Mononuclear cell (primary cell): ENCODE measurements at regions not wholly inside any gene's neighbourhood (a gene's known extent, or its start where the extent isn't known, plus 50 kb on each side); places are given as distances from the start of the nearest gene placed in this dataset.
"Not testable (repeated sequence)": the region's sequence is repeated elsewhere in the genome, so short reads cannot be mapped to it uniquely, and the experiment has no call there.

Experiments
- H3K27me3 ChIP-seq: 2 replicates; pipeline ENCODE4 v1.6.0; 2011; ENCODE audit warnings: low read length, control low read depth; ENCODE audit not compliant: insufficient read depth
- H3K4me1 ChIP-seq: 2 replicates; pipeline ENCODE4 v1.5.1; 2011; ENCODE audit warnings: mild to moderate bottlenecking, low read length, control low read depth; ENCODE audit not compliant: insufficient read depth
- H3K4me3 ChIP-seq: 2 replicates; pipeline ENCODE4 v1.5.1; 2011; ENCODE audit warnings: mild to moderate bottlenecking, low read length, moderate library complexity
- H3K9me3 ChIP-seq: 2 replicates; pipeline ENCODE4 v1.5.1; 2011; ENCODE audit warnings: low read depth, mild to moderate bottlenecking, control low read depth, low read length

- Histone ChIP-seq H3K9me3 (no peaks in the 10 kb centered on the region), H3K4me1 (no peaks in the 10 kb centered on the region), H3K4me3 (no peak overlapping the region), H3K27me3 (no peaks in the 10 kb centered on the region)
Observed at GRCh38 chr2:239825705-239825979, 199.5 kb downstream of the NDUFA10 start.

DNA sequence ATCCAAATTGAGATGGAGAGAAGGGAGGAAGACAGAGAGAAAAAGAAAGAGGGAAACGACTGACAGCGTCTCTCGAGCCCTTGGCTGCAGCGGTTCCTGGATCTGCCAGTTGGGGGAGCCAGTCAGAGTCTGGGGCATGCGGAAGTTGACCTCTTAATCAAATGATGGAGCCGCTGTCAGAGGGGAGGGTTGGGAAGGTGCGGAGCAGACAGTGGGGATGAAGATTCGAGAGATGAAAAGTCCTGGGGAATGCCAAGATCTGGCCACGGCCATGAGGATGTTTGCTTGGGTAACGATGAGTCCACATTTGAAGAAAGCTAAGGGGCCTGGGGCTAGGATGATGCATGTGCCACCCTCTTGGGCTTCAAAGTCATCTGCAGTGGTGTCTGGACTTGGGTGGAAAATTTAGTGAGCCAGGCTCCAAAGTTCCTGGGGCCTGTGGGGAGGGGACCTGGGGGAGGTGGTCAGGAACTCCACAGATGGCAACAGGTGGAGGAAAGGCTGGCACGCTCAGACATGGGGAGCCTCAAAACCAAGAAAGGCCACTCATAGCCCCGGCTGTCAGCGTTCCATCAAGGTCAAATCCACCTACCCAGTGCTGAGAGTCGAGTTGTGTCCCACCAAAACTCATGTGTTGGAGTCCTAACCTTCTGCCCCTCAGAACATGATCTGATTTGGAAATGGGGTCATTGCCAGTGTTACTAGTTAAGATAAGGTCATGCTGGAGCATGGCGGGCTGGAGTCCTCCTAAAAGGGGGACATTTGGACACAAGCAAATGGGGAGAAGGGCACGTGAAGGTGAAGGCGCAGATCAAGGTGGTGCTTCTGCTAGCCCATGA is 200.1 kb downstream of the NDUFA10 start:
- H3K4me3 ChIP-seq: no peak overlapping the region
- H3K9me3 ChIP-seq: no peaks in the 10 kb centered on the region
- H3K27me3 ChIP-seq: no peaks in the 10 kb centered on the region
- H3K4me1 ChIP-seq: no peaks in the 10 kb centered on the region

- Histone ChIP-seq H3K4me3 (no peak overlapping the region), H3K9me3 (no peaks in the 10 kb centered on the region), H3K27me3 (no peaks in the 10 kb centered on the region), H3K4me1 (no peaks in the 10 kb centered on the region)
Observed at GRCh38 chr2:239824046-239824694, 201.0 kb downstream of the NDUFA10 start.

DNA sequence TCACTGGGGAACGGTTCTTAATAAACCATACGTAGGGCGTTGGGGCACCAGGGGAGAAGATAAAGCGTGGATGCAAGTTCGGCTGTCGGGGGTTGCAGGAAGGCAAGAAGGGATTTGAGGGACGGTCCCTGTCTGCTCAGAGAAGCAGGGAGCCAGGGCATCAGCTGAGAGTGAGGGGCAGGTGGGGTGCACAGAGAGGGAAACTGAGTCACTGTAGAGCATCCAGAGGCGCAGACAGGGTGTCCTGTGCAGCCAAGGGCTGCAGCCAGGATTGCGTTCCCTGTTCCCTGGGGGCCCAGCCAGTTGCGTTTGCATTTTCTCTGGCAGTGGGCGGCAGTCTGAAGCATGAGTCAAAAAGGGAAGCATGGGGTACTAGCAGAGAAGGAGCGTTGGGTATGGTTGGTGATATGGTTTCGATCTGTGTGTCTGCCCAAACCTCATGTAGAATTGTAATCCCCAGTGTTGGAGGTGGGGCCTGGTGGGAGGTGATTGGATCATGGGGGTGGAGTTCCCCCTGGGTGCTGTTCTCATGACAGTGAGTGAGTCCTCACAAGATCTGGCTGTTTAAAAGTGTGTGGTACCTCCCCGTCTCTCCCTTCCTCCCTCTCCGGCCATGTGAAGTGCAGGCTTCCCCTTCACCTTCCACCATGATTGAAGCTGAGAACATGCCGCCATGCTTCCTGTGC is 202.9 kb downstream of the NDUFA10 start:
- no peaks in the 10 kb centered on the region for H3K27me3 ChIP-seq
- H3K9me3 ChIP-seq: no peaks in the 10 kb centered on the region
- no peak overlapping the region for H3K4me3 ChIP-seq
- no peaks in the 10 kb centered on the region for H3K4me1 ChIP-seq

GRCh38 chr2:239821694-239822075 is 203.5 kb downstream of the NDUFA10 start:
- no peak overlapping the region for H3K4me3 ChIP-seq
- no peaks in the 10 kb centered on the region for H3K27me3 ChIP-seq
- no peaks in the 10 kb centered on the region for H3K4me1 ChIP-seq
- no peaks in the 10 kb centered on the region for H3K9me3 ChIP-seq

DNA sequence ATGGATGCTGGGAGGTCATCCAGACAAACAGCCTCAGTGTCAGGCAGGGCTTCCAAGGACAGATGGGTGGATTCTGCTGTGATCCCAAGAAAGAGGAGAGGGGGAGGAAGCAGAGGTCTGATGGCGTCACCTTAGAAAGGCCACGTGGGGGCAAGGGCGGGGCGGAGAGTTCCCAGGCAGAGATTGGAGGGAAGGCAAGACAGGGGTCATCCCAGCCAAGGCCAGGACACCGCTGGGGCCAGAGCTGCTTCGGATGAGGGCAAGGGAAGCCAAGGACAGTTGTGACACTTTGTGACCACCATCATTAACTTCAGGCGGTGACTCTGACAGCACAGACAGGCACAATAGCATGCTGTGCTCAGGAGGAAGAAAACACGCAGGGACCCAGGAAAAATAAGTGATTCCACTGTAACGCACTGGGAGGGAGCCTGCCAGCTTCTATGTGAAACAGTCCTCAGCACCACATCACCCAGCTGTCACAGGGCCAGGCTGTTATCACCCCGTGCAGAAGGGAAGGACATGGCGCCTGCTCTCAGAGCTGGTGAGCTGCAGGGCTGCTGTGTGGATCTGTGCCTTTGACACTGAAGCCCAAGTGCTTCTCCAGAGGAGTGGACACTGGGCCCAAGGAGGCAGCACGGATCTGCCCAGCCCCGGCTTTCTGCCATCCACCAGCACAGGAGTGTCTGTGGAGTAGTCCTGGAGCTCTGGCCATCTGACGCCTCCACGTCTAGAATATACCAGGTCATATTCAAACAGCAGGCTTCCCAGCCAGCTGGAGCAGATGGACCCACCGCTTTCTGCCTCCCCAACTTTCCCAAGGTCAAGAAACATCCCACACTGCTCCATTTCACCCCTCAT is 204.1 kb downstream of the NDUFA10 start:
- no peak overlapping the region for H3K4me3 ChIP-seq
- no peaks in the 10 kb centered on the region for H3K27me3 ChIP-seq
- no peaks in the 10 kb centered on the region for H3K9me3 ChIP-seq
- H3K4me1 ChIP-seq: no peaks in the 10 kb centered on the region

DNA sequence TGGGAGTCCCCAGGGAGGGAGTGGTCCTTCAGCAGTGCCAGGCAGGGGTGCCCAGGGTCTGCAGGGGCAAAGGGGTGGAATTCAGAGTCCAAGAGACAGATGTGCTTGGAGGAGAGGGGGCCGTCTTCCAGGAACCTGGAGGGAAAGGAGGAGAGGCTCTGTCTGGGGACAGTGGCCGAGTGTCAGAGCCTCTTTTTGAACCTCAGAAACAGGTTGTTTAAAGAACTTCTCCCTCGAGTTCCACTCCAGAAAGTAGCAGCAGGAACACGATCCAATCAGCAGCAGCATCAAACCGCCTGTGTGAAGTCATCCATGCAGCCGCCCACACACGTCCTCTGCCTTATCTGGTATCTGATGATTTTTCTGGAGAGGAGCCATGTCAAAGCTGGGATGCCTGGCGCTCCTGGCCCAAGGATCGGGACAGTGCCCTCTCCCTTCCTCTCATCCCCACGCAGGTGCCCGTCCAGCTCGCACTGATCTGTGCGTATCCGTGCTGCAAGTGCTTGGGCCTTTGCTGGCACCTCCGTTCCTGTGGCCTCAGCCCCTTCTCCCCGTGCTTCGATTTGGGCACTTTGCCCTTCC is 205.1 kb downstream of the NDUFA10 start:
- no peak overlapping the region for H3K4me3 ChIP-seq
- H3K27me3 ChIP-seq: no peaks in the 10 kb centered on the region
- no peaks in the 10 kb centered on the region for H3K9me3 ChIP-seq
- H3K4me1 ChIP-seq: no peaks in the 10 kb centered on the region

DNA sequence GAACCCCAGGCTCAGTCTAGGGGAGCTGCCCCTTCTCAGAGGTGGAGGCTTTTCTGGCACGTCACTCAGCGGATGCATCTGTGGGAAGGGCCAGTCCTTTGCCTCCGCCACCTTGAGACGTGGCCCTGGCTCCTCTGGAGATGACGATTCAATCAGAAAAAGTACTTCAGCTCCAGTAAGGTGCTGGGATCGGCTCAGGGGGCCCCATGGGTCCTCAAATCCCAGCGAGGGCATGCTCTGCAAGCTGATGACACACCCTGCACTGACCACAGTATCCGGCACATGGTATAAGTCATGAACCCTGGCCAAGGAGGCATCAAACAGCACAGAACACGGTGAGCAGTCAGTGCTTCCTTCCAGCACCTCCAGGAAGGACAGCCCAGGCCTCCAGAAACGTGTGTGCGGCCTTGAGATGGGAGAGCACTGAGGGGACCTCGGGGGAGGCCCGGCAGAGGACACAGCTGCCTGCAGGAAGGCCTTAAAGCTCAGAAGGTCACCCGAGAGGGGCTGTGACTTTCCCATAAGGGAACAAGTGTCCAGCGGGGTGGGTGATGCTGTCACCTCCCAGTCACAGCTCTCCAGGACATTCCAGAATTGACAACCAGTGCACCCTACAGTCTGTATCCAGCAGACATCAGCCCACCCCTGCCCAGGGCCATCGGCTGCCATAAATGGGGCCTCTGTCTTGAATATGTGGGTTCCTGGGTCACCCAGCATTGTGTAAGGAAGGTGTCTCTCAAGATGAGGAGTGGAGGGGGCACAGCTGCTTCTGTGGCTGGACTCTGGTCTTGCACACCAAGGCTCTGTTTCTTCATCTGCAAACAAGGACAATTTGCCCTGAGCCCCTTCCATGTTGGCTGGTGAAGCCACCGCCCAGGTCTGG is 205.8 kb downstream of the NDUFA10 start:
- no peaks in the 10 kb centered on the region for H3K9me3 ChIP-seq
- H3K4me3 ChIP-seq: no peak overlapping the region
- no peaks in the 10 kb centered on the region for H3K4me1 ChIP-seq
- no peaks in the 10 kb centered on the region for H3K27me3 ChIP-seq

DNA sequence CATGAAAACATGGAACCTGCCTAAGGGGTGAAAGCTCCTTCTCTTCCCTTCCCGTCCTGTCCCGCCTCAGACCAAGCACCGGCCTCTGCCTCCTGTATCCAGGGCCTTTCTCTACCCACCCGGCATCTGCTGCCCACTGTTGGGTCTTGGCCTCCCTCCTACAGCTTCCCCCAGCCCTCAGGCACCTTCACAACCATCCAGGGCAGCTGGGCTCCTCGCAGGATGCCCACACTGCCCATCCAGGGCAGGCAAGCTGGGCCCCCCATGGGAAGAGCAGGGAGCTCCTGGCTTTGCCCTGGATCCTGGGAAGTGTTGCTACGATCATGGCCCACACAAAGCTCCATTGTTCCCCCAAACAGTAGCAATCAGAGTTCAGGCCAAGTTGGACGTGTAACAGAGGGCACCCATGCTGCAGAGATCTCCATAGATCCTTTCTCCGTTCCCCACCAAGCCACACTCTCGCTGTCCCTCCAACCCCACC is 206.6 kb downstream of the NDUFA10 start:
- H3K4me3 ChIP-seq: no peak overlapping the region
- H3K9me3 ChIP-seq: no peaks in the 10 kb centered on the region
- H3K4me1 ChIP-seq: no peaks in the 10 kb centered on the region
- no peaks in the 10 kb centered on the region for H3K27me3 ChIP-seq

DNA sequence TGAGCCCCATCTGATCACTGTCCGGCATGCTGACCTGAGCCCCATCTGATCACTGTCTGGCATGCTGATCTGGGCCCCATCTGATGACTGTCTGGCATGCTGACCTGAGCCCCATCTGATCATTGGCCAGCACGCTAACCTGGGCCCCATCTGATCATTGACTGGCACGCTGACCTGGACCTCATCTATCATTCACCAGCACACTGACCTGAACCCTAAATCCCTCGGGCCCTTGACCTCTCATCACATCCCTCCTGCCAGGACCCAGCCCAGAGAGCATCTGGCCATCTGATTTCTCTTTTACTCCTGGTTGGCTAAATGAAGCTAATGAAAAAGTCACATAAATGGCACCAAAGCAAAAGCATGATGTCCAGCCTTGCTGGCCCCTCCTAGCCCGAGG is 207.1 kb downstream of the NDUFA10 start:
- Histone ChIP-seq H3K4me1 (no peaks in the 10 kb centered on the region), H3K4me3 (no peak overlapping the region), H3K9me3 (no peaks in the 10 kb centered on the region)

DNA sequence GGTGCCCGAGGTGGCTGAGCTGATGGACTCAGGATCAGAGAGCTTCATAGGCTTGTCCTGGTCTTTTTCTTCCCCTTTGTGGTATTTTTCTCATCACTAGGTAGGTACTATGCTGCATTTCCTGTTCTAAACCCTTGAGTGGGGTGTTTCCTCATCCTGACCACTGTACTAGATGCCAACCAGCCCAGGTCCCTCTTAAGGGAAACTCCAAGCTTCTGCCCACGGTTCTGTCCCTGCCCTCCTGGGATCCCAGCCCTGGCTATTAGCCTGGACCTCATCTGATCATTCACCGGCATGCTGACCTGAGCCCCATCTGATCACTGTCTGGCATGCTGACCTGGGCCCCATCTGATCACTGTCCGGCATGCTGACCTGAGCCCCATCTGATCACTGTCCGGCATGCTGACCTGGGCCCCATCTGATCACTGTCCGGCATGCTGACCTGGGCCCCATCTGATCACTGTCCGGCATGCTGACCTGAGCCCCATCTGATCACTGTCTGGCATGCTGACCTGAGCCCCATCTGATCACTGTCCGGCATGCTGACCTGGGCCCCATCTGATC is 207.6 kb downstream of the NDUFA10 start:
- not testable (repeated sequence) for H3K4me1 ChIP-seq, H3K27me3 ChIP-seq, H3K4me3 ChIP-seq, H3K9me3 ChIP-seq

More for the DNA sequence above, 207.1 kb downstream of the NDUFA10 start:
- H3K27me3 ChIP-seq: no peaks in the 10 kb centered on the region

DNA sequence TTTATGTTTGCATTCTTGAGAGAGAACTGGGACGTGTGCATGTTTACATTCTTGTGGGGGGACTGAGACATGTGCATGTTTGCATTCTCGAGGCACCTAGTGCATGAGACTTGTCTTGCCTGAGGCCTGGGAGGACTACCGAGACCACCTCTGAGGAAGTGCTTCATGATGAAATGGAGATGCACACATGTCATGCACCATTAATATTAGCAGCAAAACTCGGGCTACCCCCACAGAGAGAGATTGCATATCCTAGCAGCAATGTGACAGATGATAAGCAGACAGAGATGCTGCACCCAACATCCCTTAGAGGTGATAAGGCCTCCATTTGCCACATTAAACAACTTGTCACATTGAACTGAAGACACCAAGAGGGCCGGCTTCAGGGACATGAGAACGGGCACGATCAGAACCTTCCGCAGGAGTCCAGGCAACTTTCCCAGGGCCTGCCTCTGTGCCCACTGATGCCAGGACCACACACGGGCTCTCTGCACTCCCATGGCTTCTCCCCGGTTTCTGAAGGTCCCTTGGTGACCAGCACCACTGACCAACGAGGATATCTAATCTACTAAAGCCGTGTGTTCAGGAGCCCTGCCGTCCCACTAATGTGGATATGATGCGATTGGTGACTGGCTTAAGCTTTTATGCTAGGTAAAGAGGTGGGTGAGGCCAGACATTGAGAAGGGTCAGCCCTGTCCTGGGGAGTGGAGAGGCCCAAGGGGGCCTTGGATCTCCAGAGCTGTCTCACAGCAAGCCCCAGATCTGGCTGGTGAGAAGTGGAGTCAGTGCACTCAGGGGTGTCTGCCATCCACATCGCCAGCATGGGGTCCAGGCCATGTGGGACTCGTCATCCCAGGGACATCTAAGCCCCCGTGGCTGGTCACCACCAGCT is 208.3 kb downstream of the NDUFA10 start:
- Histone ChIP-seq H3K4me1 (no peaks in the 10 kb centered on the region), H3K27me3 (no peaks in the 10 kb centered on the region), H3K9me3 (no peaks in the 10 kb centered on the region), H3K4me3 (no peak overlapping the region)

DNA sequence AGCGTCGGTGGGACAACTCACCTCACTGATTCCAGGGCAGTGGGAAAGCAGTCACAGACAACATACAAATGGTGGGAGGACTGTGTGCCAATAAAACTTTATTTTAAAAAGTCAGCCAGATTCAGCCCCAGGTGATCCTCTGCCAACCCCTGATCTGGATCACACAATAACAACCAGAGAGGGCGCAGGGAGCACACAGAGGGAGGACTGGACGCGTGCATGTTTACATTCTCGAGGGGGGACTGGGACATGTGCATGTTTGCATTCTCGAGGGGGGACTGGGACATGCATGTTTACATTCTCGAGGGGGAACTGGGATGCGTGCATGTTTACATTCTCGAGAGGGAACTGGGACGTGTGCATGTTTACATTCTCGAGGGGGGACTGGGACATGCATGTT is 209.5 kb downstream of the NDUFA10 start:
- Histone ChIP-seq H3K27me3 (no peaks in the 10 kb centered on the region), H3K9me3 (no peaks in the 10 kb centered on the region), H3K4me1 (no peaks in the 10 kb centered on the region), H3K4me3 (no peak overlapping the region)
